SK-N-SH treated with all-trans-retinoic acid at 6 μM for 48 hours (cell line): ENCODE measurements at regions not wholly inside any gene's neighbourhood (a gene's known extent, or its start where the extent isn't known, plus 50 kb on each side); places are given as distances from the start of the nearest gene placed in this dataset.

ENCODE experiments used
- ARNTL ChIP-seq: fragments of 450-650 bp; formaldehyde crosslinking; IDR thresholded peaks from 2 replicates; pipeline ENCODE4 v1.5.0; 2020; ENCODE audit warnings: low read depth, mild to moderate bottlenecking, moderate library complexity, borderline replicate concordance
- ISL1 ChIP-seq: fragments of 250-450 bp; sonication (Bioruptor Pico); IDR thresholded peaks from 2 replicates; pipeline ENCODE4 v2.1.2; 2022; ENCODE audit warnings: mild to moderate bottlenecking, moderate library complexity
- PPARA ChIP-seq: fragments of 250-450 bp; sonication (Bioruptor Pico); IDR thresholded peaks from 2 replicates; pipeline ENCODE4 v1.5.0; 2020; ENCODE audit warnings: mild to moderate bottlenecking, borderline replicate concordance
- ZFP3 ChIP-seq: fragments of 250-450 bp; sonication (Bioruptor Pico); IDR thresholded peaks from 2 replicates; pipeline ENCODE4 v1.5.0; 2020; ENCODE audit warnings: mild to moderate bottlenecking, moderate library complexity
- ZFP30 ChIP-seq: fragments of 450-650 bp; formaldehyde crosslinking; IDR thresholded peaks from 2 replicates; pipeline ENCODE4 v1.5.0; 2022; ENCODE audit warnings: mild to moderate bottlenecking, moderate library complexity
- ZNF70 ChIP-seq: fragments of 450-650 bp; formaldehyde crosslinking; IDR thresholded peaks from 2 replicates; pipeline ENCODE4 v1.5.0; 2020; ENCODE audit warnings: mild to moderate bottlenecking, moderate library complexity
- ZNF8 ChIP-seq: fragments of 450-650 bp; formaldehyde crosslinking; IDR thresholded peaks from 2 replicates; pipeline ENCODE4 v1.5.0; 2020; ENCODE audit warnings: mild to moderate bottlenecking, moderate library complexity
- TF ChIP-seq, protein P1 (sequence below): fragments of 250-450 bp; sonication (Bioruptor Pico); IDR thresholded peaks from 2 replicates; pipeline ENCODE4 v1.5.1; 2021; ENCODE audit warnings: mild to moderate bottlenecking, moderate library complexity
- TF ChIP-seq, protein P2 (sequence below): fragments of 250-450 bp; sonication (Bioruptor Pico); IDR thresholded peaks from 2 replicates; pipeline ENCODE4 v1.5.0; 2020; ENCODE audit warnings: mild to moderate bottlenecking, moderate library complexity
- TF ChIP-seq, protein P3 (sequence below): fragments of 250-450 bp; sonication (Bioruptor Pico); IDR thresholded peaks from 2 replicates; pipeline ENCODE4 v1.8.0; 2020; ENCODE audit warnings: mild to moderate bottlenecking, moderate library complexity, borderline replicate concordance
- TF ChIP-seq, protein P4 (sequence below): fragments of 250-450 bp; sonication (Bioruptor Pico); IDR thresholded peaks from 2 replicates; pipeline ENCODE4 v1.8.0; 2021; ENCODE audit warnings: low read depth, mild to moderate bottlenecking, moderate library complexity, borderline replicate concordance

DNA sequence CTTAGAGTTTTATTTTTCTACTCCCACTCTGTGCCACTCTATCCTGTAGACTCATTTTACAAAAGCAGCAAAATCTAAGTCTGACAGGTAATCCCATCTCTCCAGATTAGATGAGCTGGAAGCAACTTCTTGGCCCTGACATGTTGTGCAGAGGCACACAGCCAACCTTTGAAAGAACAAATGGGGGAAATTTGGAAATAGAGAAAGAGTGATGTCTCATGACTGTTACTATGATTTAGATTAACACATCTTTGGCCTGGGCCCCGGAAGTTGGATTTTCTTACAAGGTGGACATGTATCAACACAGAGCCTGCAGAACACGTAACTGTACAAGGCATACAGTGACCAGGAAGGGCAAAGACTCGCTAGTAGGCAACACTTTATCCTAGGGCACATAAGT, 227.7 kb downstream of the MYLK4 start:
- TF ChIP-seq ZFP30 (CRISPR knock-in tag) (no peak), ZNF8 (CRISPR knock-in tag) (no peak), ARNTL (CRISPR knock-in tag) (no peak), ISL1 (CRISPR knock-in tag) (no peak), ZNF70 (CRISPR knock-in tag) (no peak), PPARA (CRISPR knock-in tag) (no peak), ZFP3 (CRISPR knock-in tag) (no peak)
- TF ChIP-seq, protein P1, sequence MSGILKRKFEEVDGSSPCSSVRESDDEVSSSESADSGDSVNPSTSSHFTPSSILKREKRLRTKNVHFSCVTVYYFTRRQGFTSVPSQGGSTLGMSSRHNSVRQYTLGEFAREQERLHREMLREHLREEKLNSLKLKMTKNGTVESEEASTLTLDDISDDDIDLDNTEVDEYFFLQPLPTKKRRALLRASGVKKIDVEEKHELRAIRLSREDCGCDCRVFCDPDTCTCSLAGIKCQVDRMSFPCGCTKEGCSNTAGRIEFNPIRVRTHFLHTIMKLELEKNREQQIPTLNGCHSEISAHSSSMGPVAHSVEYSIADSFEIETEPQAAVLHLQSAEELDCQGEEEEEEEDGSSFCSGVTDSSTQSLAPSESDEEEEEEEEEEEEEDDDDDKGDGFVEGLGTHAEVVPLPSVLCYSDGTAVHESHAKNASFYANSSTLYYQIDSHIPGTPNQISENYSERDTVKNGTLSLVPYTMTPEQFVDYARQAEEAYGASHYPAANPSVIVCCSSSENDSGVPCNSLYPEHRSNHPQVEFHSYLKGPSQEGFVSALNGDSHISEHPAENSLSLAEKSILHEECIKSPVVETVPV (CRISPR knock-in tag) = no peak
- TF ChIP-seq, protein P2, sequence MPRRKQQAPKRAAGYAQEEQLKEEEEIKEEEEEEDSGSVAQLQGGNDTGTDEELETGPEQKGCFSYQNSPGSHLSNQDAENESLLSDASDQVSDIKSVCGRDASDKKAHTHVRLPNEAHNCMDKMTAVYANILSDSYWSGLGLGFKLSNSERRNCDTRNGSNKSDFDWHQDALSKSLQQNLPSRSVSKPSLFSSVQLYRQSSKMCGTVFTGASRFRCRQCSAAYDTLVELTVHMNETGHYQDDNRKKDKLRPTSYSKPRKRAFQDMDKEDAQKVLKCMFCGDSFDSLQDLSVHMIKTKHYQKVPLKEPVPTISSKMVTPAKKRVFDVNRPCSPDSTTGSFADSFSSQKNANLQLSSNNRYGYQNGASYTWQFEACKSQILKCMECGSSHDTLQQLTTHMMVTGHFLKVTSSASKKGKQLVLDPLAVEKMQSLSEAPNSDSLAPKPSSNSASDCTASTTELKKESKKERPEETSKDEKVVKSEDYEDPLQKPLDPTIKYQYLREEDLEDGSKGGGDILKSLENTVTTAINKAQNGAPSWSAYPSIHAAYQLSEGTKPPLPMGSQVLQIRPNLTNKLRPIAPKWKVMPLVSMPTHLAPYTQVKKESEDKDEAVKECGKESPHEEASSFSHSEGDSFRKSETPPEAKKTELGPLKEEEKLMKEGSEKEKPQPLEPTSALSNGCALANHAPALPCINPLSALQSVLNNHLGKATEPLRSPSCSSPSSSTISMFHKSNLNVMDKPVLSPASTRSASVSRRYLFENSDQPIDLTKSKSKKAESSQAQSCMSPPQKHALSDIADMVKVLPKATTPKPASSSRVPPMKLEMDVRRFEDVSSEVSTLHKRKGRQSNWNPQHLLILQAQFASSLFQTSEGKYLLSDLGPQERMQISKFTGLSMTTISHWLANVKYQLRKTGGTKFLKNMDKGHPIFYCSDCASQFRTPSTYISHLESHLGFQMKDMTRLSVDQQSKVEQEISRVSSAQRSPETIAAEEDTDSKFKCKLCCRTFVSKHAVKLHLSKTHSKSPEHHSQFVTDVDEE (CRISPR knock-in tag) = no peak
- TF ChIP-seq, protein P3, sequence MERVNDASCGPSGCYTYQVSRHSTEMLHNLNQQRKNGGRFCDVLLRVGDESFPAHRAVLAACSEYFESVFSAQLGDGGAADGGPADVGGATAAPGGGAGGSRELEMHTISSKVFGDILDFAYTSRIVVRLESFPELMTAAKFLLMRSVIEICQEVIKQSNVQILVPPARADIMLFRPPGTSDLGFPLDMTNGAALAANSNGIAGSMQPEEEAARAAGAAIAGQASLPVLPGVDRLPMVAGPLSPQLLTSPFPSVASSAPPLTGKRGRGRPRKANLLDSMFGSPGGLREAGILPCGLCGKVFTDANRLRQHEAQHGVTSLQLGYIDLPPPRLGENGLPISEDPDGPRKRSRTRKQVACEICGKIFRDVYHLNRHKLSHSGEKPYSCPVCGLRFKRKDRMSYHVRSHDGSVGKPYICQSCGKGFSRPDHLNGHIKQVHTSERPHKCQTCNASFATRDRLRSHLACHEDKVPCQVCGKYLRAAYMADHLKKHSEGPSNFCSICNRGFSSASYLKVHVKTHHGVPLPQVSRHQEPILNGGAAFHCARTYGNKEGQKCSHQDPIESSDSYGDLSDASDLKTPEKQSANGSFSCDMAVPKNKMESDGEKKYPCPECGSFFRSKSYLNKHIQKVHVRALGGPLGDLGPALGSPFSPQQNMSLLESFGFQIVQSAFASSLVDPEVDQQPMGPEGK = no peak
- TF ChIP-seq, protein P4, sequence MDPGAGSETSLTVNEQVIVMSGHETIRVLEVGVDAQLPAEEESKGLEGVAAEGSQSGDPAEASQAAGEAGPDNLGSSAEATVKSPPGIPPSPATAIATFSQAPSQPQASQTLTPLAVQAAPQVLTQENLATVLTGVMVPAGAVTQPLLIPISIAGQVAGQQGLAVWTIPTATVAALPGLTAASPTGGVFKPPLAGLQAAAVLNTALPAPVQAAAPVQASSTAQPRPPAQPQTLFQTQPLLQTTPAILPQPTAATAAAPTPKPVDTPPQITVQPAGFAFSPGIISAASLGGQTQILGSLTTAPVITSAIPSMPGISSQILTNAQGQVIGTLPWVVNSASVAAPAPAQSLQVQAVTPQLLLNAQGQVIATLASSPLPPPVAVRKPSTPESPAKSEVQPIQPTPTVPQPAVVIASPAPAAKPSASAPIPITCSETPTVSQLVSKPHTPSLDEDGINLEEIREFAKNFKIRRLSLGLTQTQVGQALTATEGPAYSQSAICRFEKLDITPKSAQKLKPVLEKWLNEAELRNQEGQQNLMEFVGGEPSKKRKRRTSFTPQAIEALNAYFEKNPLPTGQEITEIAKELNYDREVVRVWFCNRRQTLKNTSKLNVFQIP = no peak
